H1 (cell line): ENCODE measurements at regions not wholly inside any gene's neighbourhood (a gene's known extent, or its start where the extent isn't known, plus 50 kb on each side); places are given as distances from the start of the nearest gene placed in this dataset.

Experiments used
- POU5F1 ChIP-seq: IDR thresholded peaks from 2 replicates; pipeline ENCODE4 v1.6.1; 2011; ENCODE audit warnings: low read depth, mild to moderate bottlenecking, low read length, moderate library complexity
- SP1 ChIP-seq: IDR thresholded peaks from 2 replicates; pipeline ENCODE4 v1.6.1; 2011; ENCODE audit warnings: low read depth, low read length

GRCh38 chr22:47345025-47345424 lies 582.6 kb downstream of the TBC1D22A start (continued):
- TF ChIP-seq SP1: no peak
- TF ChIP-seq POU5F1: no peak
